Panc1 (cell line): ENCODE measurements at regions not wholly inside any gene's neighbourhood (a gene's known extent, or its start where the extent isn't known, plus 50 kb on each side); places are given as distances from the start of the nearest gene placed in this dataset.
"Not testable (repeated sequence)": the region's sequence is repeated elsewhere in the genome, so short reads cannot be mapped to it uniquely, and the experiment has no call there.

Experiments
- ATAC-seq: fragments of 200-7000 bp; cut with Tn5 transposase; 2 replicates; pipeline ENCODE4 v1.9.1; 2020; ENCODE audit warnings: mild to moderate bottlenecking, moderate library complexity
- BruUV-seq: library from RNA; stranded (reverse); fragments of 400-500 nt; replicated peaks from 2 replicates; lab custom pipeline; 2021; lab: Mats Ljungman, UMichigan
- CTCF ChIA-PET: fragments of 300-600 bp; sonication (Branson Sonifier 250); formaldehyde crosslinking; loops from one replicate; lab custom pipeline; 2022; ENCODE audit warnings: antibody characterized with exemption; lab: Charles Lee
- POLR2A ChIA-PET: fragments of 300-600 bp; sonication (Branson Sonifier 250); formaldehyde crosslinking; loops from one replicate; lab custom pipeline; 2022; ENCODE audit warnings: antibody characterized with exemption; lab: Charles Lee
- DNase-seq: peaks from one replicate; pipeline ENCODE4 v3.0.0-alpha.2; 2010; ENCODE audit warnings: low read depth, low spot score
- H3K27ac ChIP-seq: 2 replicates; pipeline ENCODE4 v1.5.1; 2011; ENCODE audit warnings: mild to moderate bottlenecking, low read length, inconsistent platforms
- H3K27me3 ChIP-seq: fragments of 200-500 bp; sonication (Bioruptor generic); 2 replicates; pipeline ENCODE4 v1.6.0; 2014; ENCODE audit warnings: low read length, inconsistent platforms; ENCODE audit not compliant: control insufficient read depth, insufficient read depth
- H3K36me3 ChIP-seq: fragments of 200-500 bp; sonication (Bioruptor generic); 2 replicates; pipeline ENCODE4 v1.5.1; 2014; ENCODE audit warnings: inconsistent platforms, mild to moderate bottlenecking, low read length, moderate library complexity; ENCODE audit not compliant: control insufficient read depth, insufficient read depth
- H3K4me1 ChIP-seq: 2 replicates; pipeline ENCODE4 v1.5.1; 2011; ENCODE audit warnings: inconsistent platforms, mild to moderate bottlenecking, low read length, moderate library complexity; ENCODE audit not compliant: control insufficient read depth, insufficient read depth
- H3K4me3 ChIP-seq, 2 experiments: 2 replicates each; pipeline ENCODE4 v1.5.1; 2011 to 2012; ENCODE audit warnings: low read depth in 2 of 2, low read length in 2 of 2, mild to moderate bottlenecking in 2 of 2, inconsistent platforms in 1 of 2, moderate library complexity in 1 of 2
- H3K9me3 ChIP-seq: fragments of 200-500 bp; sonication (Bioruptor generic); 2 replicates; pipeline ENCODE4 v1.5.1; 2014; ENCODE audit warnings: low read depth, mild to moderate bottlenecking, inconsistent platforms, low read length, moderate library complexity; ENCODE audit not compliant: control insufficient read depth, insufficient read depth
- POLR2AphosphoS5 ChIP-seq: IDR thresholded peaks from 2 replicates; pipeline ENCODE4 v1.6.1; 2012; ENCODE audit warnings: mild to moderate bottlenecking, low read depth, low read length, moderate library complexity
- SIN3A ChIP-seq: IDR thresholded peaks from 2 replicates; pipeline ENCODE4 v1.6.1; 2012; ENCODE audit warnings: low read depth, mild to moderate bottlenecking, low read length, moderate library complexity, borderline replicate concordance; ENCODE audit not compliant: insufficient read depth
- TCF7L2 ChIP-seq: IDR thresholded peaks from 2 replicates; pipeline ENCODE4 v1.6.1; 2011; ENCODE audit warnings: mild to moderate bottlenecking, low read depth, low read length, inconsistent platforms
- in situ Hi-C: cut with HindIII; loops from 2 replicates; pipeline ENCODE4 v1.10.0; 2016; ENCODE audit warnings: low sequenced_read_pairs, low pct_unique_long_range_greater_than_20kb
- intact Hi-C: fragments of 100-400 bp; cut with micrococcal nuclease; formaldehyde crosslinking; loops from one replicate; pipeline ENCODE4 v1.10.0; 2022; ENCODE audit not compliant: unreplicated experiment
- TF ChIP-seq, protein P1 (sequence below): fragments of 450-650 bp; IDR thresholded peaks from 2 replicates; pipeline ENCODE4 v1.5.1; 2017; ENCODE audit warnings: mild to moderate bottlenecking
- TF ChIP-seq, protein P2 (sequence below), 2 experiments: IDR thresholded peaks; 2 replicates each; pipeline ENCODE4 v1.6.1; 2011 to 2012; ENCODE audit warnings: low read depth in 2 of 2, control low read depth in 1 of 2, low read length in 1 of 2, mild to moderate bottlenecking in 1 of 2, moderate library complexity in 1 of 2; ENCODE audit not compliant: insufficient read depth in 1 of 2

DNA sequence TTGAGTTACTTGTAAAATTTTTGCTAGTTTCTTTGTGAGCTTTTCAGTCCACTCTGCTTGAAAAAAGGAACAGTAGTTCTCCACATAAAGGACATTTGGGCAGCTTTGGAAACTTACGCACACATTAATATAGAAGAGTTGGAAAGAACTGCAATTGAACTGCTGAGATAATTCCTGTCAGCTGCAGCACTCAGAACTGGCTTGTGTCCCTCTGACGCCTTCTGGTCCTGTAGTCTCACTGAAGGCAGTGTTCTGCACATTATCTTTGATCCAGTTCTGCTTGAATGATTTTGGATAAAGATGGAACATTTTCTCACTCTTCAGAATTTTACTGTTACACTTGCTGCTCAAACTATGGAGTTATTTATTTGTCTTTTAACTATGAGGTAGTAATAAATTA is 901.9 kb downstream of the OTOL1 start:
- POLR2A ChIA-PET: interaction anchor here (0.6 kb wide), 1 partner anchor 697 kb away, joined by 15 read pairs; no protein-coding TSS in a partner anchor

GRCh38 chr3:162400697-162401096 is 904.1 kb downstream of the OTOL1 start:
- CTCF ChIA-PET: no interaction called here
- TF ChIP-seq, protein P1, sequence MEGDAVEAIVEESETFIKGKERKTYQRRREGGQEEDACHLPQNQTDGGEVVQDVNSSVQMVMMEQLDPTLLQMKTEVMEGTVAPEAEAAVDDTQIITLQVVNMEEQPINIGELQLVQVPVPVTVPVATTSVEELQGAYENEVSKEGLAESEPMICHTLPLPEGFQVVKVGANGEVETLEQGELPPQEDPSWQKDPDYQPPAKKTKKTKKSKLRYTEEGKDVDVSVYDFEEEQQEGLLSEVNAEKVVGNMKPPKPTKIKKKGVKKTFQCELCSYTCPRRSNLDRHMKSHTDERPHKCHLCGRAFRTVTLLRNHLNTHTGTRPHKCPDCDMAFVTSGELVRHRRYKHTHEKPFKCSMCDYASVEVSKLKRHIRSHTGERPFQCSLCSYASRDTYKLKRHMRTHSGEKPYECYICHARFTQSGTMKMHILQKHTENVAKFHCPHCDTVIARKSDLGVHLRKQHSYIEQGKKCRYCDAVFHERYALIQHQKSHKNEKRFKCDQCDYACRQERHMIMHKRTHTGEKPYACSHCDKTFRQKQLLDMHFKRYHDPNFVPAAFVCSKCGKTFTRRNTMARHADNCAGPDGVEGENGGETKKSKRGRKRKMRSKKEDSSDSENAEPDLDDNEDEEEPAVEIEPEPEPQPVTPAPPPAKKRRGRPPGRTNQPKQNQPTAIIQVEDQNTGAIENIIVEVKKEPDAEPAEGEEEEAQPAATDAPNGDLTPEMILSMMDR: peak; percentile 13; the same call in 1 of the 2 replicates
- TF ChIP-seq TCF7L2: no peak
- ATAC-seq: 0 out of 2 replicates have a peak, but pooled peaks have one; percentile 56

More for the DNA sequence above, 901.9 kb downstream of the OTOL1 start:
- CTCF ChIA-PET: no interaction called here
- Histone ChIP-seq H3K9me3 (no peaks in the 10 kb centered on the region; the same call in 1 of the 2 replicates), H3K27ac (no peak overlapping the region), H3K4me3 (no peak overlapping the region), H3K36me3 (no peaks in the 10 kb centered on the region), H3K4me1 (no peaks in the 10 kb centered on the region), H3K27me3 (no peaks in the 10 kb centered on the region)
- no TSS peak for BruUV-seq
- no peak for ATAC-seq
- in situ Hi-C loops: no loop called here
- intact Hi-C loops: no loop called here
- DNase-seq: no peak
- TF ChIP-seq TCF7L2: no peak
- TF ChIP-seq POLR2AphosphoS5: no peak
- TF ChIP-seq SIN3A: no peak
- TF ChIP-seq, protein P1: no peak
- TF ChIP-seq, protein P2, sequence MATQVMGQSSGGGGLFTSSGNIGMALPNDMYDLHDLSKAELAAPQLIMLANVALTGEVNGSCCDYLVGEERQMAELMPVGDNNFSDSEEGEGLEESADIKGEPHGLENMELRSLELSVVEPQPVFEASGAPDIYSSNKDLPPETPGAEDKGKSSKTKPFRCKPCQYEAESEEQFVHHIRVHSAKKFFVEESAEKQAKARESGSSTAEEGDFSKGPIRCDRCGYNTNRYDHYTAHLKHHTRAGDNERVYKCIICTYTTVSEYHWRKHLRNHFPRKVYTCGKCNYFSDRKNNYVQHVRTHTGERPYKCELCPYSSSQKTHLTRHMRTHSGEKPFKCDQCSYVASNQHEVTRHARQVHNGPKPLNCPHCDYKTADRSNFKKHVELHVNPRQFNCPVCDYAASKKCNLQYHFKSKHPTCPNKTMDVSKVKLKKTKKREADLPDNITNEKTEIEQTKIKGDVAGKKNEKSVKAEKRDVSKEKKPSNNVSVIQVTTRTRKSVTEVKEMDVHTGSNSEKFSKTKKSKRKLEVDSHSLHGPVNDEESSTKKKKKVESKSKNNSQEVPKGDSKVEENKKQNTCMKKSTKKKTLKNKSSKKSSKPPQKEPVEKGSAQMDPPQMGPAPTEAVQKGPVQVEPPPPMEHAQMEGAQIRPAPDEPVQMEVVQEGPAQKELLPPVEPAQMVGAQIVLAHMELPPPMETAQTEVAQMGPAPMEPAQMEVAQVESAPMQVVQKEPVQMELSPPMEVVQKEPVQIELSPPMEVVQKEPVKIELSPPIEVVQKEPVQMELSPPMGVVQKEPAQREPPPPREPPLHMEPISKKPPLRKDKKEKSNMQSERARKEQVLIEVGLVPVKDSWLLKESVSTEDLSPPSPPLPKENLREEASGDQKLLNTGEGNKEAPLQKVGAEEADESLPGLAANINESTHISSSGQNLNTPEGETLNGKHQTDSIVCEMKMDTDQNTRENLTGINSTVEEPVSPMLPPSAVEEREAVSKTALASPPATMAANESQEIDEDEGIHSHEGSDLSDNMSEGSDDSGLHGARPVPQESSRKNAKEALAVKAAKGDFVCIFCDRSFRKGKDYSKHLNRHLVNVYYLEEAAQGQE (IDR thresholded peaks at IDR 0.05; ENCODE audit: insufficient read depth in 1 of 2, low read depth in 2 of 2, low read length in 1 of 2): no peak

DNA sequence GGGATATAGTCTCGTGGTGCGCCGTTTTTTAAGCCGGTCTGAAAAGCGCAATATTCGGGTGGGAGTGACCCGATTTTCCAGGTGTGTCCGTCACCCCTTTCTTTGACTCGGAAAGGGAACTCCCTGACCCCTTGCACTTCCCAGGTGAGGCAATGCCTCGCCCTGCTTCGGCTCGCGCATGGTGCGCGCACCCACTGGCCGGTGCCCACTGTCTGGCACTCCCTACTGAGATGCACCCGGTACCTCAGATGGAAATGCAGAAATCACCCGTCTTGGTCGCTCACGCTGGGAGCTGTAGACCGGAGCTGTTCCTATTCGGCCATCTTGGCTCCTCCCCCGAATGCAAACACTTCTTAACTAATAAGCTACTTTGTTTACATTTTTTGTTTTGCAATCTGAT is 914.9 kb downstream of the OTOL1 start:
- POLR2A ChIA-PET, H3K27me3 ChIP-seq, ATAC-seq, H3K27ac ChIP-seq, H3K9me3 ChIP-seq, H3K36me3 ChIP-seq, intact Hi-C loops, H3K4me3 ChIP-seq, DNase-seq, H3K4me1 ChIP-seq, CTCF ChIA-PET, in situ Hi-C loops, BruUV-seq: not testable (repeated sequence)

More at GRCh38 chr3:162400697-162401096, 904.1 kb downstream of the OTOL1 start:
- in situ Hi-C loops (no loop called here), intact Hi-C loops (no loop called here)
- H3K36me3 ChIP-seq: no peaks in the 10 kb centered on the region
- no peak for DNase-seq
- H3K27ac ChIP-seq: no peak overlapping the region
- no peak overlapping the region for H3K4me3 ChIP-seq
- POLR2A ChIA-PET: no interaction called here
- no peaks in the 10 kb centered on the region for H3K4me1 ChIP-seq
- no peaks in the 10 kb centered on the region; the same call in 1 of the 2 replicates for H3K9me3 ChIP-seq
- H3K27me3 ChIP-seq: no peaks in the 10 kb centered on the region
- BruUV-seq: no TSS peak
